ENCODE measurements at regions not wholly inside any gene's neighbourhood (a gene's known extent, or its start where the extent isn't known, plus 50 kb on each side); places are given as distances from the start of the nearest gene placed in this dataset.

DNA sequence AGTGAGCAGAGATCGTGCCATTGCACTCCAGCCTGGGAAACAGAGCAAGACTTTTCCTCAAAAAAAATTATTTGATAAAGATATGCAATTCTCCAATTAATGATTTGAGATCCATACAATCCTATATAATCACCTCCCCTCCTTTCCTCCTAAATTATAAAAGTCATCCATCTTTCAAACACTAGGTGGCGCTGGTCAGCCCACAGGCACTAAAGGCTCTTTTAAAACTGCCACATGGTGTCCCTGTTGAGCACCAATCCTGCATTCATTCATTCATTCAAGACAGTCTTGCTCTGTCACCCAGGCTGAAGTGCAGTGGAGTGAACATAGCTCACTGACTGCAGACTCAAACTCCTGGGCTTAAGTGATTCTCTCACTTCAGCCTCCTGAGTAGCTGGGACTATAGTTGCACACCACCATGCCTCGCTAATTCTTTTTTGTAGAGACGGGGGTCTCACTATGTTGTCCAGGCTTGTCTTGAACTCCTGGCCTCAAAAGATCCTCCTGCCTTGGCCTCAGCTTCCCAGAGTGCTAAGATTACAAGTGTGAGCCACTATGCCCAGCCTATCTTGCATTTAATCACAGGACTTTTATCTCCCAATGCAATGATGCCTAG, 58.7 kb upstream of the SLC2A12 start:
- TF ChIP-seq, protein P1, sequence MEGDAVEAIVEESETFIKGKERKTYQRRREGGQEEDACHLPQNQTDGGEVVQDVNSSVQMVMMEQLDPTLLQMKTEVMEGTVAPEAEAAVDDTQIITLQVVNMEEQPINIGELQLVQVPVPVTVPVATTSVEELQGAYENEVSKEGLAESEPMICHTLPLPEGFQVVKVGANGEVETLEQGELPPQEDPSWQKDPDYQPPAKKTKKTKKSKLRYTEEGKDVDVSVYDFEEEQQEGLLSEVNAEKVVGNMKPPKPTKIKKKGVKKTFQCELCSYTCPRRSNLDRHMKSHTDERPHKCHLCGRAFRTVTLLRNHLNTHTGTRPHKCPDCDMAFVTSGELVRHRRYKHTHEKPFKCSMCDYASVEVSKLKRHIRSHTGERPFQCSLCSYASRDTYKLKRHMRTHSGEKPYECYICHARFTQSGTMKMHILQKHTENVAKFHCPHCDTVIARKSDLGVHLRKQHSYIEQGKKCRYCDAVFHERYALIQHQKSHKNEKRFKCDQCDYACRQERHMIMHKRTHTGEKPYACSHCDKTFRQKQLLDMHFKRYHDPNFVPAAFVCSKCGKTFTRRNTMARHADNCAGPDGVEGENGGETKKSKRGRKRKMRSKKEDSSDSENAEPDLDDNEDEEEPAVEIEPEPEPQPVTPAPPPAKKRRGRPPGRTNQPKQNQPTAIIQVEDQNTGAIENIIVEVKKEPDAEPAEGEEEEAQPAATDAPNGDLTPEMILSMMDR (IDR thresholded peaks at IDR 0.05) = peak in 1 of 3 donors; percentile 25
- TF ChIP-seq POLR2A (IDR thresholded peaks at IDR 0.05) = no peak
- no peak for TF ChIP-seq EP300 (IDR thresholded peaks at IDR 0.05)

All from ovary (tissue), 3 donors.